Coronary artery (tissue), 2 donors: ENCODE measurements at regions not wholly inside any gene's neighbourhood (a gene's known extent, or its start where the extent isn't known, plus 50 kb on each side); places are given as distances from the start of the nearest gene placed in this dataset.

Experiments used
- DNase-seq: peaks from one replicate; pipeline ENCODE4 v3.0.0-alpha.2; 2017; ENCODE audit warnings: low spot score
- H3K27ac ChIP-seq, 2 donors: fragments of 200-600 bp; sonication (generic); one replicate each; pipeline ENCODE4 v1.5.1; 2016 to 2019
- H3K4me3 ChIP-seq: fragments of 200-600 bp; sonication (generic); 2 replicates; pipeline ENCODE4 v1.5.1; 2016; ENCODE audit warnings: mild to moderate bottlenecking, moderate library complexity
- TF ChIP-seq, protein P1 (sequence below): fragments of 200-600 bp; sonication (generic); IDR thresholded peaks from one replicate; pipeline ENCODE4 v1.5.1; 2019; ENCODE audit warnings: antibody characterized with exemption

DNA sequence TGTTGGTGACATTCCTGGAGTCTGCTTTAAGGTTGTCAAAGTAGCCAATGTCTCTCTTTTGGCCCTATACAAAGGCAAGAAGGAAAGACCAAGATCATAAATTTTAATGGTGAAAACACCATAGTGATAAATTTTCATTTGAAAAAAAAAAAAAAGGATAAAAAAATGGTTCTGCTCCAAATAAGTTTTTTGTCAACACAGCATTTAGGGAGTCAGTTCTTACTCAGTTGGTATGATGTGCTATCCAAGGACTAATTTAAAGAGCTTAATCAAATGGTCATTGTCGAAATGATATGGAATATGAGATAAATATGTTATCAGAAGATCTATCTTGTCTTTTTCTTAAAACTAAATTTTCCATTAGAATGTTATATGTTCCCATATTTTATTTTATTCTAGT, 83.9 kb downstream of the PCDH18 start:
- Histone ChIP-seq H3K4me3 (no peak overlapping the region), H3K27ac (no peak overlapping the region)
- TF ChIP-seq, protein P1, sequence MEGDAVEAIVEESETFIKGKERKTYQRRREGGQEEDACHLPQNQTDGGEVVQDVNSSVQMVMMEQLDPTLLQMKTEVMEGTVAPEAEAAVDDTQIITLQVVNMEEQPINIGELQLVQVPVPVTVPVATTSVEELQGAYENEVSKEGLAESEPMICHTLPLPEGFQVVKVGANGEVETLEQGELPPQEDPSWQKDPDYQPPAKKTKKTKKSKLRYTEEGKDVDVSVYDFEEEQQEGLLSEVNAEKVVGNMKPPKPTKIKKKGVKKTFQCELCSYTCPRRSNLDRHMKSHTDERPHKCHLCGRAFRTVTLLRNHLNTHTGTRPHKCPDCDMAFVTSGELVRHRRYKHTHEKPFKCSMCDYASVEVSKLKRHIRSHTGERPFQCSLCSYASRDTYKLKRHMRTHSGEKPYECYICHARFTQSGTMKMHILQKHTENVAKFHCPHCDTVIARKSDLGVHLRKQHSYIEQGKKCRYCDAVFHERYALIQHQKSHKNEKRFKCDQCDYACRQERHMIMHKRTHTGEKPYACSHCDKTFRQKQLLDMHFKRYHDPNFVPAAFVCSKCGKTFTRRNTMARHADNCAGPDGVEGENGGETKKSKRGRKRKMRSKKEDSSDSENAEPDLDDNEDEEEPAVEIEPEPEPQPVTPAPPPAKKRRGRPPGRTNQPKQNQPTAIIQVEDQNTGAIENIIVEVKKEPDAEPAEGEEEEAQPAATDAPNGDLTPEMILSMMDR: no peak
- no peak for DNase-seq

DNA sequence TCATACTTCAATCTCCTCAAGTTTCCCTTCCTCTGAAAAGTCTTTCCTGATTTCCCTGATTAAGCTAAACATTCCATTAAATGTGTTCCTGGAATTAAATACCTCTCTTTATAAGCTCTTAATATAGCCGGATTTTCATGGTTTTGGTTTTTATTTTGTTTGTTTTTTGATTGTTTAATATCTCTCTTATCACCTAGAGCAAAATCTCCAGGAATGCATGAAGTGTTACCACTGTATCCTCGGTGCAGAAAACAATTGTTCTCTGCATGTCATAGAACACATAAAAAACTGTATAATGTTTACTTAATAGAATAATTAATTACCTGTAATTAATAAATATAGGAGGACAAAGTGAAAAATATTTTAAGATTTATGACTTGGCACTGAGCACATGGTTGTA, 86.2 kb downstream of the PCDH18 start:
- H3K4me3 ChIP-seq: no peak overlapping the region
- DNase-seq: no peak
- TF ChIP-seq, protein P1: no peak
- no peak overlapping the region for H3K27ac ChIP-seq

DNA sequence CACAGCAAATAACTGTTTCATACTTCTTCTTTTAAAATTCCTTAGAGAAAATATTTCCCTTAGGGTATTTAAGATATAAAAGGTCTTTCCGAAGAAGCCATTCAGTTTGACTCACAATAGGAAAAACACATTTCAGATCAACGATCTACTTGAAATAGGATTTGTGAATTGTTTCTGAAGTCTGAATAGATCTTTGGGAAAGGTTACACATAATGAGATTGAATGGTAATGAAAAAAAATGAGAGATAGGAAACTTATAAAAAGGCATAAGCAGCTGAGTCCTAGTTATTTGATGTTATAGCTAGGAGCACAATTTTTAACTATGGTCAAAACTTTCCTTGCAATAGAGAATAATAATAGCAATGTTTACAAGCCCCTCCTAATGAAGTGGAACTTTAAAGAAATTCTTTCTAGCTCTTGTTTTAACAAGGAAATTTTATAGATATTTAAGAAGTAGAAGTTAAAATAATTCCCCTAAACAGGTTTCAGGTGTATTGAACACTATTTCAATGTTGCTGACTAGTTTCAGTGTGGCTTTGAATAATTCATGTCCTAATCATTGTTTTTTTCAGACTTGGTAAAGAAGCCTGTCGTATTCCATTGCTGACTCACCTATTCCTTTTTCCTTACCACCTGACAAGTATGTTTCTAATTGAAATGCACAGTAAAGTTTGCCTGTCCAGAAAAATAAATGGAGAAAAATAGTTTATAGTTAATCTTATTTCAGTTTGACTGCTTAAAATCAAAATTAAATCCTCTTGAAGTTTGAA, 89.1 kb downstream of the PCDH18 start:
- TF ChIP-seq, protein P1: no peak
- no peak overlapping the region for H3K27ac ChIP-seq
- no peak overlapping the region for H3K4me3 ChIP-seq
- no peak for DNase-seq

DNA sequence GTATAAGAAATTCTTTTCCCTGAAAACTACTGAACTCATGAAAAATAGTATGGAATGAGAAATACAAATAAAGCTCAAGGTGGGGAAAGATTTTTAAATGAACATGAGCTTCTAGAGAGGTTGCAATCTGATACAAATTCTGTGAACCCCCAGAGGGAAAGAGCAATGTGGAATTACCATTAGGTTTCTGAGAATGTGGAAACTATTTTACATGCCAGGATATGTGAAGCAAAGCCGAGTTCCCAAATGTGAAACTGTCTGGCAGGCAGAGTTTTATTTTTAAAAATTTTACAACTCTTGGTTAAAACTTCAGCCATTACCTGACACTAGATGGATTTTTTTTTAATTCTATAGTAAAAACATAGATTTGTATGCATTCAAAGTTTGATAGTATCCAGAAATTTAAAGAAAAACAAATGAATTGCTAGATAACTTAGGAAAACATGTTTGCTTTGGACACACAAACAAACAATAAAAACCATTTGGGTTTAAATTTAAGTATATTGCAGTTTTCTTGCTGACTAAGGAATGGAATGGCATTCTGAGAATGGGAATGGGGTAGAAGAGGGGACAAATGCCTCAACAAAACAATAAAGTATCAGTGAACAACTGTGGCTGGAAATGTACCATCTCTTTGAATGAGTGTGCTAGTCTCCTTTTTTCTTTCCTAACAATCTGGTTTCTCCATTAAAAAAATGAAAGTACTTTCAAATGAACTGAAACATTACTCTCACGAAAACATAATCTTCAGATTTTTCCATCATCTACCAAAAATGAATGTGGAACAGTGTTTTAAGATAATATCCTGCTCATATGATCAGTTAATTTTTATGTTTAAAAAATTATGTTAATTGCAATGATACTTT, 99.6 kb downstream of the PCDH18 start:
- TF ChIP-seq, protein P1: no peak
- no peak for DNase-seq
- H3K4me3 ChIP-seq: peak overlapping the region; percentile 55
- peak overlapping the region; percentile 40 to 65 for H3K27ac ChIP-seq

DNA sequence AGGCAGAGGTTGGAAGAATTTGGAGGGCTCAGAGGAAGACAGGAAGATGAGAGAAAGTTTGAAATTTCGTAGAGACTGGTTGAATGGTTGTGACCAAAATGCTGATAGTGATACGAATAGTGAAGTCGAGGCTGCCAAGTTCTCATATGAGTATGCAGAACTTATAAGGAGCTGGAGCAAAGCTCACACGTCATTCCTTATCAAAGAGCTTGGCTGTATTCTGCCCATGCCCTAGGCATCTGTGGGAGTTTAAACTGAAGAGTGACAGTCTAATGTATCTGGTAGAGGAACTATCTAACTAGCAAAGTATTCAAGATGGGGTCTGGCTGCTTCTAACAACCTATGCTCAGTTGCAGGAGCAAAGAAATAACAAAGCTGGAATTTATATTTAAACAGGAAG, 102.1 kb downstream of the PCDH18 start:
- H3K4me3 ChIP-seq: no peak overlapping the region
- DNase-seq: no peak
- no peak overlapping the region for H3K27ac ChIP-seq
- TF ChIP-seq, protein P1: no peak

DNA sequence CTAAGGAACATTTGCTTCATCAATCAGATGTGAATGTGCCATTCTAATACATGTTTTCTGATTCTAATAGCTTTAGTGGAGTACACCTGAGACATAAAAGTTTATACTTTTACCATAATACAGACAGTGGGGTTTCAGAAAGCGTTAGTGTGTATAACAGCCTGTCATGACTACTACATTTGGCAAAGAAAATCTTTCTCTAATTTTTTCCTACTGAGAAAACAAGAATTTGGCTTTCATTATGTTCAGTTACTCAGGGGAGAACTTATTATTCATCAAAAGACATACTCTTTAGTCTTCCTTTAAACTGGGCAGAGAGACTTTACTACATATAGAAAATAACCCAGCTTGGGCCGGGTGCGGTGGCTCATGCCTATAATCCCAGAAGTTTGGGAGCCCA, 104.9 kb downstream of the PCDH18 start:
- no peak for DNase-seq
- no peak overlapping the region for H3K27ac ChIP-seq
- no peak overlapping the region for H3K4me3 ChIP-seq
- TF ChIP-seq, protein P1: no peak

DNA sequence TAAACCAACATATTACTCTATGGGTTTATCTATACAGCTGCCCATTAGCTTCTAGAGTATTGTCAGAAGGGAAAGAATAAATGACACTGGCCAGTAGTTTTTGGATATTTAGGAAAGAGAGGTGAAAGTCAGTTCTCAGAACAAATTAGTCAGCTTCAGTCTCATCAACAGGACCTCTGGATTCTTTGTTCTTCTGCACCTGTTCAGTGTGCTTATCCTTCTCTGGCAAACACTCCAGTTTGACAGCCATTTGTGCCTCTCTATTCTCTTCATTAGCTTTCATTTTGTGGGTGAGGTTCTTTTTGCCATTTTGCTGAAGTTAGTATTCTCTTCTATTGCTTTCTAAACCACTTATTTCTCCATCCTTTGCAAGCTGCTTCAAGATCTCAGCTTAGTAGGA, 107.0 kb downstream of the PCDH18 start:
- TF ChIP-seq, protein P1: no peak
- no peak overlapping the region for H3K27ac ChIP-seq
- H3K4me3 ChIP-seq: no peak overlapping the region
- no peak for DNase-seq
